ENCODE measurements at regions not wholly inside any gene's neighbourhood (a gene's known extent, or its start where the extent isn't known, plus 50 kb on each side); places are given as distances from the start of the nearest gene placed in this dataset.

DNA sequence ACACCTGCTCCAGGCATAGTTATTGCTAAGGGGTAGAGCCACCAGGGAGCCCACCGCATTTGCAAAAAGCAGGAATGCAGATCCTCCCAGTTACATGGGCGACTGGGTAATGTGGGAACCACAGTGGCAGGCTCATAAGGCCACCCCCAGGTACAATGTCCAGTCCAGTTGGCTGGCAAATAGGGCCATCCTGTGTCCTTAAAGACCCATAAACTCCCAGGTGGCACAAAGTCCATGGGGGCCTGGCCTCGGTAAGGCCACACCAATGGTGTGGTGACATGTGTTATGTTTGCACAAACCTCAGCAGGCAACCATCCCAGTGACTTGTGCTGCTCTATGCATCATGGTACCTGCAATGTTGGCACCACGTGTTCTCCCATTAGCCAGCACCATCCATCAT, 283.6 kb upstream of the GYPC start:
- CTCF ChIA-PET = no interaction called here
- no peaks in the 10 kb centered on the region for H3K36me3 ChIP-seq (replicated peaks in 1 of 2; ENCODE audit: control extremely low read depth in 1 of 2, control insufficient read depth in 1 of 2, extremely low read depth in 1 of 2, insufficient read depth in 2 of 2, low read length in 1 of 2)
- 90% methylated on average over 4 of the region's 4 CpGs for WGBS (ENCODE audit: insufficient coverage)
- DNase-seq (no peak), ATAC-seq (ENCODE audit: low read depth) (no peak)
- H2AFZ ChIP-seq (ENCODE audit: insufficient read depth, low read depth, low read length, poor library complexity, severe bottlenecking) = no peak overlapping the region
- Mint-ChIP-seq H3K27ac (no peak overlapping the region), H3K4me1 (no peaks in the 10 kb centered on the region), H3K4me3 (no peak overlapping the region), H3K27me3 (no peaks in the 10 kb centered on the region), H3K9me3 (ENCODE audit: insufficient read depth) (no peaks in the 10 kb centered on the region)
- H3K4me3 ChIP-seq (ENCODE audit: control extremely low read depth in 1 of 5, extremely low read depth in 1 of 5, insufficient read depth in 1 of 5, low read depth in 2 of 5, low read length in 4 of 5) = no peak overlapping the region
- no peak overlapping the region for H3K9ac ChIP-seq (ENCODE audit: low read length)
- H3K9me3 ChIP-seq (ENCODE audit: control extremely low read depth in 1 of 3, control insufficient read depth in 2 of 3, insufficient read depth in 1 of 3, low read length in 2 of 3) = peaks cover 0 to 3% (median 0%) of the 10 kb centered on the region in 3 donors
- no peaks in the 10 kb centered on the region for H3K4me1 ChIP-seq (ENCODE audit: control insufficient read depth in 2 of 2, insufficient read depth in 2 of 2, low read length in 2 of 2)
- POLR2A ChIA-PET = no interaction called here
- no peaks in the 10 kb centered on the region for H3K27me3 ChIP-seq (replicated peaks in 1 of 4; ENCODE audit: control extremely low read depth in 1 of 4, control insufficient read depth in 3 of 4, insufficient read depth in 4 of 4, low read length in 3 of 4)
- intact Hi-C loops (cut with micrococcal nuclease) = no loop called here
- TF ChIP-seq, protein P1, sequence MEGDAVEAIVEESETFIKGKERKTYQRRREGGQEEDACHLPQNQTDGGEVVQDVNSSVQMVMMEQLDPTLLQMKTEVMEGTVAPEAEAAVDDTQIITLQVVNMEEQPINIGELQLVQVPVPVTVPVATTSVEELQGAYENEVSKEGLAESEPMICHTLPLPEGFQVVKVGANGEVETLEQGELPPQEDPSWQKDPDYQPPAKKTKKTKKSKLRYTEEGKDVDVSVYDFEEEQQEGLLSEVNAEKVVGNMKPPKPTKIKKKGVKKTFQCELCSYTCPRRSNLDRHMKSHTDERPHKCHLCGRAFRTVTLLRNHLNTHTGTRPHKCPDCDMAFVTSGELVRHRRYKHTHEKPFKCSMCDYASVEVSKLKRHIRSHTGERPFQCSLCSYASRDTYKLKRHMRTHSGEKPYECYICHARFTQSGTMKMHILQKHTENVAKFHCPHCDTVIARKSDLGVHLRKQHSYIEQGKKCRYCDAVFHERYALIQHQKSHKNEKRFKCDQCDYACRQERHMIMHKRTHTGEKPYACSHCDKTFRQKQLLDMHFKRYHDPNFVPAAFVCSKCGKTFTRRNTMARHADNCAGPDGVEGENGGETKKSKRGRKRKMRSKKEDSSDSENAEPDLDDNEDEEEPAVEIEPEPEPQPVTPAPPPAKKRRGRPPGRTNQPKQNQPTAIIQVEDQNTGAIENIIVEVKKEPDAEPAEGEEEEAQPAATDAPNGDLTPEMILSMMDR (IDR thresholded peaks at IDR 0.05) = no peak
- TF ChIP-seq EZH2 (IDR thresholded peaks at IDR 0.05; ENCODE audit: borderline replicate concordance, insufficient read depth, low read depth, low read length, poor library complexity, severe bottlenecking) = no peak
- H3K27ac ChIP-seq (ENCODE audit: low read length in 2 of 2) = no peak overlapping the region
- no peaks in the 10 kb centered on the region for H3K79me2 ChIP-seq (ENCODE audit: control insufficient read depth, insufficient read depth, low read length)
- no peaks in the 10 kb centered on the region for H4K20me1 ChIP-seq (ENCODE audit: control insufficient read depth, insufficient read depth, low read length, poor library complexity, severe bottlenecking)
- no peak overlapping the region for H3K4me2 ChIP-seq (replicated peaks; ENCODE audit: low read depth, low read length, poor library complexity, severe bottlenecking)

DNA sequence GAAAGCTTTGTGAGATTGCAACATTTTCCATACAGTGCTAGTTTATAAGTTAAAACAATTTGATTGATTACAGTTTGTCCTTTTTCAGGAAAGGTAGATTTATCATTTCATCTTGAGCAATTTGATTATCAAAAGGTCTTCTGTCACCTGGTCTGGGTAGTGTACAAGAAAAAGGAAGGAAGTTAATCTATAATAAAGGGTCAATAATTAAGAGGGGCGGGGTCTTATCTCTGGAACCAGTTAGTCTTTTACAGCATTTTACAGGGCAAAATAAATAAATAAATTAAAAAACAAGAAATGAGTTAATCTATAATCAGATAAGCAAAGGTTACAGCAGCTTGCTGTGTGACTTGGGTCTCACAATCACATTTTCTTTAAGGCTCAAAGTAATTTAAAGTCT, 277.8 kb upstream of the GYPC start:
- no peaks in the 10 kb centered on the region for H3K9me3 Mint-ChIP-seq (ENCODE audit: insufficient read depth)
- Histone ChIP-seq H3K4me1 (ENCODE audit: control insufficient read depth in 2 of 2, insufficient read depth in 2 of 2, low read length in 2 of 2) (no peaks in the 10 kb centered on the region), H3K27ac (ENCODE audit: low read length in 2 of 2) (no peak overlapping the region), H2AFZ (ENCODE audit: insufficient read depth, low read depth, low read length, poor library complexity, severe bottlenecking) (no peak overlapping the region), H3K4me2 (replicated peaks; ENCODE audit: low read depth, low read length, poor library complexity, severe bottlenecking) (no peak overlapping the region), H3K79me2 (ENCODE audit: control insufficient read depth, insufficient read depth, low read length) (no peaks in the 10 kb centered on the region), H4K20me1 (ENCODE audit: control insufficient read depth, insufficient read depth, low read length, poor library complexity, severe bottlenecking) (no peaks in the 10 kb centered on the region), H3K36me3 (replicated peaks in 1 of 2; ENCODE audit: control extremely low read depth in 1 of 2, control insufficient read depth in 1 of 2, extremely low read depth in 1 of 2, insufficient read depth in 2 of 2, low read length in 1 of 2) (no peaks in the 10 kb centered on the region), H3K27me3 (replicated peaks in 1 of 4; ENCODE audit: control extremely low read depth in 1 of 4, control insufficient read depth in 3 of 4, insufficient read depth in 4 of 4, low read length in 3 of 4) (no peaks in the 10 kb centered on the region), H3K9ac (ENCODE audit: low read length) (no peak overlapping the region), H3K4me3 (ENCODE audit: control extremely low read depth in 1 of 5, extremely low read depth in 1 of 5, insufficient read depth in 1 of 5, low read depth in 2 of 5, low read length in 4 of 5) (no peak overlapping the region), H3K9me3 (ENCODE audit: control extremely low read depth in 1 of 3, control insufficient read depth in 2 of 3, insufficient read depth in 1 of 3, low read length in 2 of 3) (peaks cover 0 to 3% (median 0%) of the 10 kb centered on the region in 3 donors)
- peaks cover 12% of the 10 kb centered on the region for H3K27me3 Mint-ChIP-seq
- no CpG with 5 or more reads among the region's 1 CpG for WGBS (ENCODE audit: insufficient coverage)
- H3K4me3 Mint-ChIP-seq = no peak overlapping the region
- ATAC-seq (ENCODE audit: low read depth) = no peak
- no peak for DNase-seq
- TF ChIP-seq, protein P1 (IDR thresholded peaks at IDR 0.05) = no peak
- TF ChIP-seq EZH2 (IDR thresholded peaks at IDR 0.05; ENCODE audit: borderline replicate concordance, insufficient read depth, low read depth, low read length, poor library complexity, severe bottlenecking) = no peak
- intact Hi-C loops (cut with micrococcal nuclease) = no loop called here
- H3K4me1 Mint-ChIP-seq = no peaks in the 10 kb centered on the region
- ChIA-PET POLR2A (no interaction called here), CTCF (no interaction called here)
- no peak overlapping the region for H3K27ac Mint-ChIP-seq
